IMR-90 (cell line): ENCODE measurements at regions not wholly inside any gene's neighbourhood (a gene's known extent, or its start where the extent isn't known, plus 50 kb on each side); places are given as distances from the start of the nearest gene placed in this dataset.
"Not testable (repeated sequence)": the region's sequence is repeated elsewhere in the genome, so short reads cannot be mapped to it uniquely, and the experiment has no call there.

Source experiments
- CEBPB ChIP-seq: IDR thresholded peaks from 2 replicates; pipeline ENCODE4 v1.6.1; 2012; ENCODE audit warnings: low read depth, low read length, improper control_type of control experiment
- CTCF ChIP-seq: conservative IDR thresholded peaks from 2 replicates; pipeline ENCODE4 v1.5.1; 2012; ENCODE audit warnings: mild to moderate bottlenecking, low read depth, low read length, improper control_type of control experiment
- FOS ChIP-seq: fragments of 150-350 bp; IDR thresholded peaks from 2 replicates; pipeline ENCODE4 v1.6.1; 2016; ENCODE audit warnings: low read depth, low read length
- MAFK ChIP-seq: IDR thresholded peaks from 2 replicates; pipeline ENCODE4 v1.6.1; 2012; ENCODE audit warnings: low read depth, low read length, improper control_type of control experiment
- POLR2A ChIP-seq: IDR thresholded peaks from 2 replicates; pipeline ENCODE4 v1.6.1; 2012; ENCODE audit warnings: mild to moderate bottlenecking, low read depth, low read length
- SMC3 ChIP-seq: fragments of 150-350 bp; IDR thresholded peaks from 2 replicates; pipeline ENCODE4 v1.6.1; 2016; ENCODE audit warnings: low read depth, mild to moderate bottlenecking, antibody characterized with exemption, low read length, moderate library complexity

- not testable (repeated sequence) for TF ChIP-seq MAFK, CTCF, FOS, SMC3, CEBPB, POLR2A
Observed at GRCh38 chr17:31793634-31794033, 65.4 kb downstream of the COPRS start.
